SU-DHL-6 (cell line): ENCODE measurements at regions not wholly inside any gene's neighbourhood (a gene's known extent, or its start where the extent isn't known, plus 50 kb on each side); places are given as distances from the start of the nearest gene placed in this dataset.

Experiments
- H2AFZ ChIP-seq: fragments of 200-600 bp; sonication (generic); 2 replicates; pipeline ENCODE4 v1.6.1; 2014; ENCODE audit warnings: low read depth, mild to moderate bottlenecking, moderate library complexity, mixed read lengths, antibody characterized with exemption, low read length; ENCODE audit not compliant: severe bottlenecking
- H3F3A ChIP-seq: fragments of 200-600 bp; shearing (Covaris generic); 2 replicates; pipeline ENCODE4 v1.6.0; 2016; ENCODE audit warnings: antibody characterized with exemption, mild to moderate bottlenecking; ENCODE audit not compliant: insufficient read depth
- H3K27ac ChIP-seq: fragments of 200-600 bp; sonication (generic); 2 replicates; pipeline ENCODE4 v1.5.1; 2016; ENCODE audit warnings: low read depth, mild to moderate bottlenecking, low read length, moderate library complexity, mixed read lengths
- H3K27me3 ChIP-seq: fragments of 200-600 bp; sonication (generic), shearing (Covaris generic); 2 replicates; pipeline ENCODE4 v1.6.0; 2014; ENCODE audit warnings: mild to moderate bottlenecking, low read length
- H3K36me3 ChIP-seq: fragments of 200-600 bp; sonication (generic); 2 replicates; pipeline ENCODE4 v1.6.1; 2014; ENCODE audit warnings: mild to moderate bottlenecking, low read length, mixed read lengths
- H3K4me2 ChIP-seq: fragments of 300-600, 200-600 bp; shearing (Covaris generic), sonication (generic); 2 replicates; pipeline ENCODE4 v1.6.0; 2014; ENCODE audit warnings: low read length, low read depth, mild to moderate bottlenecking; ENCODE audit not compliant: poor library complexity, severe bottlenecking
- H3K4me3 ChIP-seq: fragments of 200-600 bp; sonication (generic); 2 replicates; pipeline ENCODE4 v1.5.1; 2014; ENCODE audit warnings: antibody characterized with exemption, low read length, mild to moderate bottlenecking, mixed read lengths; ENCODE audit not compliant: insufficient read depth, poor library complexity, severe bottlenecking
- H3K79me2 ChIP-seq: fragments of 200-600 bp; sonication (generic); 2 replicates; pipeline ENCODE4 v1.6.1; 2014; ENCODE audit warnings: mild to moderate bottlenecking, low read length, moderate library complexity; ENCODE audit not compliant: insufficient read depth
- H3K9ac ChIP-seq: fragments of 200-600 bp; sonication (generic); 2 replicates; pipeline ENCODE4 v1.7.0; 2014; ENCODE audit warnings: mild to moderate bottlenecking, low read length
- H3K9me2 ChIP-seq: fragments of 200-600 bp; sonication (generic); replicated peaks from 2 replicates; pipeline ENCODE4 v1.6.1; 2014; ENCODE audit warnings: low read length; ENCODE audit not compliant: insufficient read depth
- H3K9me3 ChIP-seq: fragments of 200-600 bp; sonication (generic); 2 replicates; pipeline ENCODE4 v1.6.1; 2014; ENCODE audit warnings: low read length, mixed read lengths; ENCODE audit not compliant: insufficient read depth
- H4K20me1 ChIP-seq: fragments of 200-600 bp; sonication (generic); 2 replicates; pipeline ENCODE4 v1.6.1; 2014; ENCODE audit warnings: low read depth, mild to moderate bottlenecking, antibody characterized with exemption, low read length, moderate library complexity, mixed read lengths
- CTCF ChIP-seq: fragments of 200-600 bp; sonication (generic); IDR thresholded peaks from one replicate; pipeline ENCODE4 v1.5.1; 2017; ENCODE audit warnings: antibody characterized with exemption, mild to moderate bottlenecking, low read length, moderate library complexity; ENCODE audit not compliant: insufficient read depth, poor library complexity, severe bottlenecking
- EZH2phosphoT487 ChIP-seq: fragments of 200-600 bp; sonication (generic), shearing (Covaris generic); conservative IDR thresholded peaks from 2 replicates; pipeline ENCODE4 v1.6.1; 2018; ENCODE audit warnings: mild to moderate bottlenecking, antibody characterized with exemption, low read length, moderate library complexity, mixed read lengths

GRCh38 chr1:193705554-193705981 is 519.2 kb upstream of the B3GALT2 start:
- no peaks in the 10 kb centered on the region for H3K9me3 ChIP-seq
- H3K9me2 ChIP-seq, result no peaks in the 10 kb centered on the region
- no peak overlapping the region for H3K4me2 ChIP-seq
- H2AFZ ChIP-seq, result no peak overlapping the region
- H3K79me2 ChIP-seq, result no peaks in the 10 kb centered on the region
- TF ChIP-seq CTCF (no peak), EZH2phosphoT487 (no peak)
- H3F3A ChIP-seq, result no peaks in the 10 kb centered on the region
- no peak overlapping the region for H3K27ac ChIP-seq
- H3K9ac ChIP-seq, result no peak overlapping the region
- H3K36me3 ChIP-seq, result no peaks in the 10 kb centered on the region
- H4K20me1 ChIP-seq, result no peaks in the 10 kb centered on the region
- H3K4me3 ChIP-seq, result no peak overlapping the region
- H3K27me3 ChIP-seq, result no peaks in the 10 kb centered on the region

GRCh38 chr1:193703655-193704054 is 517.2 kb upstream of the B3GALT2 start:
- Histone ChIP-seq H2AFZ (no peak overlapping the region), H3K4me3 (no peak overlapping the region), H4K20me1 (no peaks in the 10 kb centered on the region), H3K27me3 (no peaks in the 10 kb centered on the region), H3K9me2 (no peaks in the 10 kb centered on the region), H3F3A (no peaks in the 10 kb centered on the region), H3K27ac (no peak overlapping the region), H3K36me3 (no peaks in the 10 kb centered on the region), H3K4me2 (no peak overlapping the region), H3K9me3 (no peaks in the 10 kb centered on the region), H3K79me2 (no peaks in the 10 kb centered on the region), H3K9ac (no peak overlapping the region)
- no peak for TF ChIP-seq CTCF
- no peak for TF ChIP-seq EZH2phosphoT487

- Histone ChIP-seq H3K4me3 (no peak overlapping the region), H3K9me3 (no peaks in the 10 kb centered on the region), H3K27ac (no peak overlapping the region), H3K27me3 (no peaks in the 10 kb centered on the region), H3K36me3 (no peaks in the 10 kb centered on the region), H4K20me1 (no peaks in the 10 kb centered on the region), H2AFZ (no peak overlapping the region), H3K9ac (no peak overlapping the region), H3K4me2 (no peak overlapping the region), H3K79me2 (no peaks in the 10 kb centered on the region), H3F3A (no peaks in the 10 kb centered on the region), H3K9me2 (no peaks in the 10 kb centered on the region)
- TF ChIP-seq EZH2phosphoT487 (no peak), CTCF (no peak)
Measured at GRCh38 chr1:193703121-193703520, 516.7 kb upstream of the B3GALT2 start.
